ENCODE measurements at regions not wholly inside any gene's neighbourhood (a gene's known extent, or its start where the extent isn't known, plus 50 kb on each side); places are given as distances from the start of the nearest gene placed in this dataset.

DNA sequence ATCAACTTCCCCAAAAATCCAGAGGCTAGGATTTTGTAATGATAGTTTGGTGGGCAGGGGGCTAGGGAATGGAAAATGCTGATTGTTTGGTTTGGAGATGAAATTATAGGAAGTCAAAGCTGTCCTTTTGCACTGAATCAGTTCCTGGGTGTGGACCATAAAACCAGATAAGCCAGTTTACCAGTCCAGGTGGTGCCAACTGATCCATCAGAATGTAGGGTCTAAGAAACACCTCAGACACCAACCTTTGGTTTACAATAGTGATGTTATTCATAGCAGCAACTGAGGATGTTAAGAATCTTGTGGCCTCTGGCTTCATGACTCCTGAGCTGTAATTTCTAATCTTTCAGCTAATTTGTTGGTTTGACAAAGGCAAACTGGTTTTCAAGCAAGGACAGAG, 496.6 kb upstream of the EPHA7 start:
- TF ChIP-seq, protein P1, sequence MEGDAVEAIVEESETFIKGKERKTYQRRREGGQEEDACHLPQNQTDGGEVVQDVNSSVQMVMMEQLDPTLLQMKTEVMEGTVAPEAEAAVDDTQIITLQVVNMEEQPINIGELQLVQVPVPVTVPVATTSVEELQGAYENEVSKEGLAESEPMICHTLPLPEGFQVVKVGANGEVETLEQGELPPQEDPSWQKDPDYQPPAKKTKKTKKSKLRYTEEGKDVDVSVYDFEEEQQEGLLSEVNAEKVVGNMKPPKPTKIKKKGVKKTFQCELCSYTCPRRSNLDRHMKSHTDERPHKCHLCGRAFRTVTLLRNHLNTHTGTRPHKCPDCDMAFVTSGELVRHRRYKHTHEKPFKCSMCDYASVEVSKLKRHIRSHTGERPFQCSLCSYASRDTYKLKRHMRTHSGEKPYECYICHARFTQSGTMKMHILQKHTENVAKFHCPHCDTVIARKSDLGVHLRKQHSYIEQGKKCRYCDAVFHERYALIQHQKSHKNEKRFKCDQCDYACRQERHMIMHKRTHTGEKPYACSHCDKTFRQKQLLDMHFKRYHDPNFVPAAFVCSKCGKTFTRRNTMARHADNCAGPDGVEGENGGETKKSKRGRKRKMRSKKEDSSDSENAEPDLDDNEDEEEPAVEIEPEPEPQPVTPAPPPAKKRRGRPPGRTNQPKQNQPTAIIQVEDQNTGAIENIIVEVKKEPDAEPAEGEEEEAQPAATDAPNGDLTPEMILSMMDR (IDR thresholded peaks at IDR 0.05): no peak
- TF ChIP-seq POLR2A (IDR thresholded peaks at IDR 0.05): no peak
